ENCODE measurements at regions not wholly inside any gene's neighbourhood (a gene's known extent, or its start where the extent isn't known, plus 50 kb on each side); places are given as distances from the start of the nearest gene placed in this dataset.

GRCh38 chr1:118247593-118247992, 62.6 kb upstream of the SPAG17 start:
- DNase-seq (ENCODE audit: low spot score), result no peak

DNA sequence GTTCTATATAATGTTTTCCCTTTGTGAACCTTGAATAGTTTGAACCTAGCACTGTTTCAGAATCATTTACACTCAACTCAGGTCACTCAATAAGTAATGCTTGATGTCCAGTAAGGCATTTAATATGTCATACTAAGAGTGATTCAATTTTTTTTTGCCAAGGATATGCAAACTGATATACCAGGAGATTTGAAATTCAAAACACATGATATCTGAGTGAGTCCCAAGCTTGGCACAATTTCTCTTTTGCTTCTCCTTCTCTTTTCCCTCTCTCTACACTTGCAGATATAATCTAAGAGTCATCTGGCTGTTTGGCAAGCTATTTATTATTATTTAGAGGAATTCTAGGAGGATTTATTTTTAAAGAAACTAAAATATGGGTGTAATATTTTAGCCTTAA, 61.6 kb upstream of the SPAG17 start:
- DNase-seq (ENCODE audit: low spot score), result no peak

DNA sequence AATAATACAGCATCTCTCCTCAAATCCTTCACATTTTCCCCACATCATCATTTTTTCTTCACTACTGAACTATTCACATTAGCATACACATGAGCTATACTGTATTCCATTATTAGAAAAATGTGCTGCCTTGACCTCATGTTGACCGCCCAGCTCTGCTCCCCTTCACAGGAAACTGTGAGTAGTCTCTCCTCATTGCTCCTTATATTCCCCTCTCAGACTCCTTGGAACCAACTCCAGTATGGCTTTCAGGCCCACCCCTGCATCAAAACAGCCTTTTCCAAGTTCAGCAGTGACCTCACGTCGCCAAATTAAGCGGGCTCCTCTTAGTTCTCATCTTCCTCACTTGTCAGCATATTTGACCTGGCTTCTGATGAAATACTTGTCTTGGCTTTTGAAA, 59.2 kb upstream of the SPAG17 start:
- no peak for DNase-seq (ENCODE audit: low spot score)

DNA sequence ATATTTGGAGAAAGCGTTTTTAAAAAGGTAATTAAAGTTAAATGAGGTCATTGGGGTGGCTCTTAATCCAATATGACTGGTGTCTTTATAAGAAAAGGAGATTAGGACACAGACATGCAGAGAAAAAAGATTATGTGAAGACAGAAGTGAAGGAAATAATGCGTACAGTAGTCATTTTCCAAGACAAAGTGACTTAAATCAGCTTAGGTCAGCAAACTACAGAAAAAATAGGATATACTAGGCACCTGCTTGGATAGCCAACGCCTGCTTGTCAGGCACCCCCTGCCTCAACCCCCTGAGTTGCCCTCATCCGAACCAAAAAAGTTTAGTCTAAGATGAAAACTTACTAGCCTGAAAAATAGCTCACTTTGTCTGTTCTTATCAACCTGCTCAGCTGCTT, 58.2 kb upstream of the SPAG17 start:
- DNase-seq (ENCODE audit: low spot score), result no peak
